ENCODE measurements at regions not wholly inside any gene's neighbourhood (a gene's known extent, or its start where the extent isn't known, plus 50 kb on each side); places are given as distances from the start of the nearest gene placed in this dataset.

- DNase-seq, result no peak
Measured at GRCh38 chr5:166317425-166317824, 1974.0 kb upstream of the WWC1 start.

- no peak for DNase-seq
Measured at GRCh38 chr5:166320920-166321480, 1970.4 kb upstream of the WWC1 start.

- no peak for DNase-seq
Measured at GRCh38 chr5:166324372-166324771, 1967.1 kb upstream of the WWC1 start.

- no peak for DNase-seq
Measured at GRCh38 chr5:166329149-166329800, 1962.2 kb upstream of the WWC1 start.

- DNase-seq, result no peak
Measured at GRCh38 chr5:166330036-166330435, 1961.4 kb upstream of the WWC1 start.

- DNase-seq, result no peak
Measured at GRCh38 chr5:166331521-166331920, 1959.9 kb upstream of the WWC1 start.

GRCh38 chr5:166338801-166339200 lies 1952.6 kb upstream of the WWC1 start:
- DNase-seq, result no peak

- no peak for DNase-seq
Measured at GRCh38 chr5:166340039-166340438, 1951.4 kb upstream of the WWC1 start.

- no peak for DNase-seq
Measured at GRCh38 chr5:166341740-166342337, 1949.6 kb upstream of the WWC1 start.

- no peak for DNase-seq
Measured at GRCh38 chr5:166342402-166342801, 1949.0 kb upstream of the WWC1 start.

- no peak for DNase-seq
Measured at GRCh38 chr5:166346726-166347374, 1944.6 kb upstream of the WWC1 start.

- no peak for DNase-seq
Measured at GRCh38 chr5:166349046-166349445, 1942.4 kb upstream of the WWC1 start.

GRCh38 chr5:166353580-166353979 lies 1937.9 kb upstream of the WWC1 start:
- no peak for DNase-seq

GRCh38 chr5:166354332-166354731 lies 1937.1 kb upstream of the WWC1 start:
- no peak for DNase-seq

- DNase-seq, result no peak
Measured at GRCh38 chr5:166356096-166356495, 1935.3 kb upstream of the WWC1 start.

GRCh38 chr5:166358127-166358830 lies 1933.2 kb upstream of the WWC1 start:
- no peak for DNase-seq

- no peak for DNase-seq
Measured at GRCh38 chr5:166363087-166363760, 1928.2 kb upstream of the WWC1 start.

- DNase-seq, result no peak
Measured at GRCh38 chr5:166365164-166365563, 1926.3 kb upstream of the WWC1 start.

- no peak for DNase-seq
Measured at GRCh38 chr5:166367391-166367790, 1924.1 kb upstream of the WWC1 start.

- DNase-seq, result no peak
Measured at GRCh38 chr5:166369346-166369745, 1922.1 kb upstream of the WWC1 start.

- no peak for DNase-seq
Measured at GRCh38 chr5:166369807-166370206, 1921.6 kb upstream of the WWC1 start.

- no peak for DNase-seq
Measured at GRCh38 chr5:166370928-166371690, 1920.3 kb upstream of the WWC1 start.
